HG03025 (cell line): ENCODE measurements at regions not wholly inside any gene's neighbourhood (a gene's known extent, or its start where the extent isn't known, plus 50 kb on each side); places are given as distances from the start of the nearest gene placed in this dataset.

Experiments
- ATAC-seq: cut with Tn5 transposase; IDR thresholded peaks from one replicate; pipeline ENCODE4 v1.9.1; 2021; ENCODE audit warnings: mild to moderate bottlenecking, moderate library complexity; ENCODE audit not compliant: unreplicated experiment, low FRiP score

DNA sequence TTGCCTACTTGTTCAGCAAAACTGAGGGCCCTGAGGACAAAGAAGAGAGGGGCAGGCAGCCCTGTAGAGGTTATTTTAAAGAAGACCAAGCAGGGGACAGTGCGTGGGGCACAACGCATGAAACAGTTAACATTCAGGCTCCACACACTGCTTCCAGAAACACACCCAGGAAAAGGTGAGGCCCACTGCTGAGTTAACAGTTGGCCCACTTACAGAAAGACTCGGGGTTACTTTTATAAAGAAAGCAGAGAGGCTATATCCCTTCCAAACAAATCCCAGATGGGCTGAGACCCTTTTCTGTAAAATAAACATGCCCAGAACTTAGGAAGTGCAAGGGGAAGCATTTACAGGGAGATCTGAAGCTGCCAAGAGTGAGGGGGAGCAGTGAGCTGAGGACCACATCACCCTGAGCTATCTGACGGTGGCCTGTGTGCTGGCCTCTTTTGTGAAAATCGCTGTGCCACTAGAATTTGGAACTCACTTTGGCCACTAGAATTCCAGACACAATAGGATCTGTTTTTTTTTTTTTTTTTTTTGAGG, 49.8 kb upstream of the SSTR4 start:
- no peak for ATAC-seq
